H9 (cell line): ENCODE measurements at regions not wholly inside any gene's neighbourhood (a gene's known extent, or its start where the extent isn't known, plus 50 kb on each side); places are given as distances from the start of the nearest gene placed in this dataset.

ENCODE experiments used
- DNase-seq: peaks from one replicate; pipeline ENCODE4 v3.0.0-alpha.2; 2017
- H2AFZ ChIP-seq: one replicate; pipeline ENCODE4 v1.6.1; 2013; ENCODE audit warnings: mild to moderate bottlenecking, low read length, control low read depth, moderate library complexity
- H2AK5ac ChIP-seq: 2 replicates; pipeline ENCODE4 v1.6.1; 2013; ENCODE audit warnings: low read length, control low read depth, mixed read lengths; ENCODE audit not compliant: insufficient read length
- H2BK120ac ChIP-seq: one replicate; pipeline ENCODE4 v1.6.1; 2013; ENCODE audit warnings: low read depth, mild to moderate bottlenecking, low read length, control low read depth, inconsistent platforms; ENCODE audit not compliant: poor library complexity, severe bottlenecking
- H2BK12ac ChIP-seq: 2 replicates; pipeline ENCODE4 v1.6.1; 2013; ENCODE audit warnings: low read length, control low read depth, mixed read lengths, low read depth; ENCODE audit not compliant: insufficient read length
- H2BK15ac ChIP-seq: 2 replicates; pipeline ENCODE4 v1.6.1; 2013; ENCODE audit warnings: low read depth, low read length, control low read depth
- H2BK20ac ChIP-seq: one replicate; pipeline ENCODE4 v1.6.1; 2013; ENCODE audit warnings: low read depth, mild to moderate bottlenecking, low read length, control low read depth, inconsistent platforms; ENCODE audit not compliant: poor library complexity, severe bottlenecking
- H2BK5ac ChIP-seq: 2 replicates; pipeline ENCODE4 v1.6.1; 2013; ENCODE audit warnings: low read length, control low read depth, mixed read lengths; ENCODE audit not compliant: insufficient read length
- H3K14ac ChIP-seq: 2 replicates; pipeline ENCODE4 v1.6.1; 2013; ENCODE audit warnings: low read length, control low read depth; ENCODE audit not compliant: insufficient read depth
- H3K18ac ChIP-seq: 2 replicates; pipeline ENCODE4 v1.6.1; 2013; ENCODE audit warnings: low read depth, mild to moderate bottlenecking, mixed read lengths, low read length, control low read depth; ENCODE audit not compliant: insufficient read length
- H3K23ac ChIP-seq: 2 replicates; pipeline ENCODE4 v1.6.1; 2013; ENCODE audit warnings: low read length, control low read depth, mixed read lengths, low read depth; ENCODE audit not compliant: insufficient read length
- H3K23me2 ChIP-seq: 2 replicates; pipeline ENCODE4 v1.6.1; 2013; ENCODE audit warnings: low read depth, mild to moderate bottlenecking, mixed read lengths, low read length, control low read depth; ENCODE audit not compliant: insufficient read length, poor library complexity, severe bottlenecking
- H3K27ac ChIP-seq: 2 replicates; pipeline ENCODE4 v1.5.1; 2013; ENCODE audit warnings: low read length, control low read depth, mixed read lengths, low read depth; ENCODE audit not compliant: insufficient read length
- H3K27me3 ChIP-seq: 2 replicates; pipeline ENCODE4 v1.6.1; 2013; ENCODE audit warnings: low read length, control low read depth, inconsistent platforms; ENCODE audit not compliant: insufficient read depth
- H3K4ac ChIP-seq: 2 replicates; pipeline ENCODE4 v1.6.1; 2013; ENCODE audit warnings: low read depth, mild to moderate bottlenecking, control low read depth, inconsistent platforms, low read length, moderate library complexity
- H3K4me1 ChIP-seq: 2 replicates; pipeline ENCODE4 v1.6.1; 2013; ENCODE audit warnings: low read length, control low read depth, inconsistent platforms; ENCODE audit not compliant: insufficient read depth
- H3K4me2 ChIP-seq: 2 replicates; pipeline ENCODE4 v1.6.1; 2013; ENCODE audit warnings: low read length, control low read depth, mixed read lengths; ENCODE audit not compliant: insufficient read length, insufficient read depth
- H3K56ac ChIP-seq: 2 replicates; pipeline ENCODE4 v1.6.1; 2013; ENCODE audit warnings: low read depth, mild to moderate bottlenecking, mixed read lengths, low read length, control low read depth; ENCODE audit not compliant: insufficient read length
- H3K79me1 ChIP-seq: 2 replicates; pipeline ENCODE4 v1.6.1; 2013; ENCODE audit warnings: low read depth, mild to moderate bottlenecking, moderate library complexity, low read length, control low read depth, inconsistent platforms; ENCODE audit not compliant: insufficient read depth, poor library complexity, severe bottlenecking
- H3K79me2 ChIP-seq: 2 replicates; pipeline ENCODE4 v1.6.1; 2013; ENCODE audit warnings: low read length, control low read depth, inconsistent platforms; ENCODE audit not compliant: insufficient read depth
- H3K9ac ChIP-seq: 2 replicates; pipeline ENCODE4 v1.6.1; 2013; ENCODE audit warnings: low read length, control low read depth, mixed read lengths; ENCODE audit not compliant: insufficient read length; ENCODE audit errors: extremely low read depth
- H3K9me3 ChIP-seq: one replicate; pipeline ENCODE4 v1.6.1; 2013; ENCODE audit warnings: low read depth, low read length, inconsistent platforms; ENCODE audit not compliant: control insufficient read depth
- H3T11ph ChIP-seq: one replicate; pipeline ENCODE4 v1.6.1; 2013; ENCODE audit warnings: mild to moderate bottlenecking, low read length, control low read depth, inconsistent platforms
- H4K20me1 ChIP-seq: one replicate; pipeline ENCODE4 v1.6.1; 2013; ENCODE audit not compliant: control insufficient read depth, insufficient read length, insufficient read depth
- H4K5ac ChIP-seq: 2 replicates; pipeline ENCODE4 v1.6.1; 2013; ENCODE audit warnings: low read depth, mild to moderate bottlenecking, mixed read lengths, low read length, control low read depth; ENCODE audit not compliant: insufficient read length
- H4K8ac ChIP-seq: replicated peaks from 2 replicates; pipeline ENCODE4 v1.6.1; 2013; ENCODE audit warnings: low read length, control low read depth, mixed read lengths, low read depth; ENCODE audit not compliant: insufficient read length
- H4K91ac ChIP-seq: 2 replicates; pipeline ENCODE4 v1.6.1; 2013; ENCODE audit warnings: low read depth, mild to moderate bottlenecking, moderate library complexity, mixed read lengths, low read length, control low read depth; ENCODE audit not compliant: insufficient read length
- H3K27ac Mint-ChIP-seq, 3 experiments: 2 replicates in 2 of 3; 3 replicates in 1 of 3; pipeline ENCODE4 v1.8.0; 2020 to 2021; ENCODE audit warnings: mixed read lengths in 3 of 3, mild to moderate bottlenecking in 1 of 3, moderate library complexity in 1 of 3
- H3K27me3 Mint-ChIP-seq: 2 replicates; pipeline ENCODE4 v1.8.0; 2021; ENCODE audit warnings: low read depth, mild to moderate bottlenecking, moderate library complexity, mixed read lengths
- H3K36me3 Mint-ChIP-seq, 3 experiments: 2 replicates in 2 of 3; 3 replicates in 1 of 3; pipeline ENCODE4 v1.8.0; 2020 to 2021; ENCODE audit warnings: low read depth in 3 of 3, mixed read lengths in 3 of 3; ENCODE audit not compliant: insufficient read depth in 1 of 3
- H3K4me1 Mint-ChIP-seq, 2 experiments: 2 replicates each; pipeline ENCODE4 v1.8.0; 2020; ENCODE audit warnings: mixed read lengths in 2 of 2
- H3K4me3 Mint-ChIP-seq, 2 experiments: 2 replicates in 1 of 2; 3 replicates in 1 of 2; pipeline ENCODE4 v1.8.0; 2020 to 2021; ENCODE audit warnings: mild to moderate bottlenecking in 2 of 2, mixed read lengths in 2 of 2, moderate library complexity in 1 of 2
- H3K9me3 Mint-ChIP-seq, 2 experiments: 2 replicates in 1 of 2; 3 replicates in 1 of 2; pipeline ENCODE4 v1.8.0; 2020; ENCODE audit warnings: mild to moderate bottlenecking in 2 of 2, mixed read lengths in 2 of 2, moderate library complexity in 1 of 2
- WGBS: extraction: QIAGEN DNeasy Blood & Tissue Kit; methylation state at CpG from one replicate; pipeline ENCODE4 v1.1.7; 2013; ENCODE audit warnings: missing lambda C conversion rate, low lambda C conversion rate, mixed read lengths; ENCODE audit not compliant: insufficient read length; ENCODE audit errors: extremely low coverage; 5-methylcytosine and 5-hydroxymethylcytosine counted together
- TF ChIP-seq, protein P1 (sequence below): fragments of 200-600 bp; sonication (generic); conservative IDR thresholded peaks from 3 replicates; pipeline ENCODE4 v1.8.0; 2021; ENCODE audit warnings: antibody characterized with exemption, mild to moderate bottlenecking

- Histone ChIP-seq H2BK5ac (no peak overlapping the region), H3K27ac (no peak overlapping the region), H2BK120ac (no peak overlapping the region), H4K8ac (no peak overlapping the region), H4K20me1 (no peaks in the 10 kb centered on the region), H2BK20ac (no peak overlapping the region), H4K91ac (no peak overlapping the region), H2BK15ac (no peak overlapping the region), H2AK5ac (no peak overlapping the region), H3T11ph (no peak overlapping the region), H2AFZ (no peak overlapping the region), H3K27me3 (no peaks in the 10 kb centered on the region), H3K79me1 (no peaks in the 10 kb centered on the region), H3K23me2 (no peaks in the 10 kb centered on the region), H2BK12ac (no peak overlapping the region), H3K4ac (no peak overlapping the region), H3K18ac (no peak overlapping the region), H3K23ac (no peak overlapping the region), H3K79me2 (no peaks in the 10 kb centered on the region), H3K4me1 (no peaks in the 10 kb centered on the region; the same call in 1 of the 2 replicates), H3K14ac (no peak overlapping the region), H3K9me3 (no peaks in the 10 kb centered on the region), H3K4me2 (no peak overlapping the region), H4K5ac (no peak overlapping the region), H3K9ac (no peak overlapping the region), H3K56ac (no peak overlapping the region)
- Mint-ChIP-seq H3K27me3 (no peaks in the 10 kb centered on the region), H3K9me3 (peaks cover 7 to 9% of the 10 kb centered on the region in 2 experiments; a peak in 3 of 5 replicates), H3K4me1 (peaks cover 20 to 28% of the 10 kb centered on the region in 2 experiments), H3K4me3 (no peak overlapping the region; a peak in 1 of 5 replicates), H3K27ac (peak overlapping the region in 1 of 3 experiments; percentile 82; a peak in 2 of 7 replicates), H3K36me3 (peaks cover 0 to 5% (median 0%) of the 10 kb centered on the region in 3 experiments; a peak in 2 of 7 replicates)
- TF ChIP-seq, protein P1, sequence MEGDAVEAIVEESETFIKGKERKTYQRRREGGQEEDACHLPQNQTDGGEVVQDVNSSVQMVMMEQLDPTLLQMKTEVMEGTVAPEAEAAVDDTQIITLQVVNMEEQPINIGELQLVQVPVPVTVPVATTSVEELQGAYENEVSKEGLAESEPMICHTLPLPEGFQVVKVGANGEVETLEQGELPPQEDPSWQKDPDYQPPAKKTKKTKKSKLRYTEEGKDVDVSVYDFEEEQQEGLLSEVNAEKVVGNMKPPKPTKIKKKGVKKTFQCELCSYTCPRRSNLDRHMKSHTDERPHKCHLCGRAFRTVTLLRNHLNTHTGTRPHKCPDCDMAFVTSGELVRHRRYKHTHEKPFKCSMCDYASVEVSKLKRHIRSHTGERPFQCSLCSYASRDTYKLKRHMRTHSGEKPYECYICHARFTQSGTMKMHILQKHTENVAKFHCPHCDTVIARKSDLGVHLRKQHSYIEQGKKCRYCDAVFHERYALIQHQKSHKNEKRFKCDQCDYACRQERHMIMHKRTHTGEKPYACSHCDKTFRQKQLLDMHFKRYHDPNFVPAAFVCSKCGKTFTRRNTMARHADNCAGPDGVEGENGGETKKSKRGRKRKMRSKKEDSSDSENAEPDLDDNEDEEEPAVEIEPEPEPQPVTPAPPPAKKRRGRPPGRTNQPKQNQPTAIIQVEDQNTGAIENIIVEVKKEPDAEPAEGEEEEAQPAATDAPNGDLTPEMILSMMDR = no peak
- DNase-seq = peak; percentile 12
- no CpG with 5 or more reads among the region's 9 CpGs for WGBS
Measured at GRCh38 chr2:128788636-128789220, 470.1 kb upstream of the HS6ST1 start.
